Lung (tissue), 11 donors: ENCODE measurements at regions not wholly inside any gene's neighbourhood (a gene's known extent, or its start where the extent isn't known, plus 50 kb on each side); places are given as distances from the start of the nearest gene placed in this dataset.

Experiments used
- ATAC-seq: fragments of 200-7000 bp; cut with Tn5 transposase; one replicate; pipeline ENCODE4 v1.9.1; 2020; ENCODE audit warnings: moderate number of reproducible peaks; ENCODE audit not compliant: insufficient read depth, low FRiP score
- DNase-seq, 3 donors: peaks; one replicate each; pipeline ENCODE4 v3.0.0-alpha.2; 2013 to 2017
- H3K27ac ChIP-seq, 2 donors: one replicate each; pipeline ENCODE4 v1.5.1; 2013; ENCODE audit warnings: mild to moderate bottlenecking in 2 of 2, moderate library complexity in 2 of 2, control low read depth in 1 of 2, inconsistent platforms in 1 of 2, low read depth in 1 of 2, low read length in 1 of 2
- H3K27me3 ChIP-seq, 3 donors: one replicate each; pipeline ENCODE4 v1.5.1; 2013; ENCODE audit warnings: low read length in 2 of 3; ENCODE audit not compliant: control insufficient read depth in 3 of 3, insufficient read depth in 3 of 3
- H3K36me3 ChIP-seq, 4 donors: one replicate each; pipeline ENCODE4 v1.5.1; 2013; ENCODE audit warnings: low read length in 4 of 4, mild to moderate bottlenecking in 1 of 4, moderate library complexity in 1 of 4; ENCODE audit not compliant: control insufficient read depth in 4 of 4, insufficient read depth in 4 of 4
- H3K4me1 ChIP-seq, 5 donors: one replicate each; pipeline ENCODE4 v1.5.1; 2013; ENCODE audit warnings: low read length in 5 of 5, mild to moderate bottlenecking in 2 of 5, moderate library complexity in 1 of 5; ENCODE audit not compliant: control insufficient read depth in 5 of 5, insufficient read depth in 5 of 5
- H3K4me3 ChIP-seq: one replicate; pipeline ENCODE4 v1.5.1; 2013; ENCODE audit warnings: mild to moderate bottlenecking, control low read depth, moderate library complexity
- H3K9ac ChIP-seq, 2 donors: one replicate each; pipeline ENCODE4 v1.5.1; 2013; ENCODE audit warnings: low read length in 2 of 2, control low read depth in 1 of 2; ENCODE audit not compliant: insufficient read depth in 1 of 2
- H3K9me3 ChIP-seq, 4 donors: one replicate each; pipeline ENCODE4 v1.5.1; 2013; ENCODE audit warnings: low read length in 3 of 4, mild to moderate bottlenecking in 1 of 4, moderate library complexity in 1 of 4; ENCODE audit not compliant: control insufficient read depth in 4 of 4, insufficient read depth in 3 of 4
- CTCF ChIP-seq: IDR thresholded peaks from 2 replicates; pipeline ENCODE4 v1.5.1; 2012; ENCODE audit warnings: mild to moderate bottlenecking; ENCODE audit errors: control extremely low read depth, extremely low read depth
- WGBS, 2 donors: extraction: QIAGEN DNeasy Blood & Tissue Kit; methylation state at CpG; one replicate each; pipeline ENCODE4 v1.1.7; 2013; 5-methylcytosine and 5-hydroxymethylcytosine counted together
- donor health status: control.
- donor health status: control.
- donor health status: Bipolar disorder and iron deficiency.
- donor health status: healthy.
- donor health status: DM: yes; HTN: yes; CAD: no.

- H3K9me3 ChIP-seq, result no peaks in the 10 kb centered on the region
- no peak for ATAC-seq
These were observed 475.8 kb upstream of the SLC39A10 start for GRCh38 chr2:195181059-195181705.

GRCh38 chr2:195168369-195168768 lies 488.7 kb upstream of the SLC39A10 start:
- Histone ChIP-seq H3K27ac (no peak overlapping the region), H3K9me3 (peaks cover 0 to 13% (median 0%) of the 10 kb centered on the region in 4 donors), H3K36me3 (no peaks in the 10 kb centered on the region), H3K4me3 (no peak overlapping the region), H3K9ac (no peak overlapping the region), H3K4me1 (no peaks in the 10 kb centered on the region), H3K27me3 (no peaks in the 10 kb centered on the region)
- DNase-seq (no peak), ATAC-seq (no peak)
- TF ChIP-seq CTCF, result no peak

More at GRCh38 chr2:195181059-195181705, 475.8 kb upstream of the SLC39A10 start:
- H3K9ac ChIP-seq, result no peak overlapping the region
- no peak overlapping the region for H3K27ac ChIP-seq
- H3K36me3 ChIP-seq, result no peaks in the 10 kb centered on the region
- WGBS, 2 donors, result 92 to 97% methylated on average over 1 of the region's 1 CpG
- TF ChIP-seq CTCF, result no peak
- DNase-seq, result no peak
- H3K27me3 ChIP-seq, result no peaks in the 10 kb centered on the region
- no peaks in the 10 kb centered on the region for H3K4me1 ChIP-seq
- no peak overlapping the region for H3K4me3 ChIP-seq

GRCh38 chr2:195164930-195165329 lies 492.1 kb upstream of the SLC39A10 start:
- ATAC-seq (no peak), DNase-seq (no peak)
- Histone ChIP-seq H3K9ac (no peak overlapping the region), H3K27ac (no peak overlapping the region), H3K4me3 (no peak overlapping the region), H3K4me1 (no peaks in the 10 kb centered on the region), H3K36me3 (no peaks in the 10 kb centered on the region), H3K27me3 (no peaks in the 10 kb centered on the region), H3K9me3 (peaks cover 0 to 13% (median 0%) of the 10 kb centered on the region in 4 donors)
- no peak for TF ChIP-seq CTCF
- WGBS, 2 donors, result 69 to 75% methylated on average over 2 of the region's 2 CpGs

- Histone ChIP-seq H3K4me1 (no peaks in the 10 kb centered on the region), H3K36me3 (no peaks in the 10 kb centered on the region), H3K27me3 (no peaks in the 10 kb centered on the region), H3K9ac (no peak overlapping the region), H3K27ac (no peak overlapping the region), H3K4me3 (no peak overlapping the region), H3K9me3 (peaks cover 0 to 11% (median 0%) of the 10 kb centered on the region in 4 donors)
- 31 to 64% methylated on average over 3 of the region's 3 CpGs for WGBS, 2 donors
- no peak for ATAC-seq
- DNase-seq, result no peak
- no peak for TF ChIP-seq CTCF
These were observed 494.1 kb upstream of the SLC39A10 start for GRCh38 chr2:195162918-195163317.
